ENCODE measurements at regions not wholly inside any gene's neighbourhood (a gene's known extent, or its start where the extent isn't known, plus 50 kb on each side); places are given as distances from the start of the nearest gene placed in this dataset.

GRCh38 chr6:66926060-66926459 lies 1219.0 kb upstream of the EYS start (continued):
- TF ChIP-seq CHD7 (IDR thresholded peaks at IDR 0.05; ENCODE audit: insufficient replicate concordance, low read length) (no peak), ZNF274 (IDR thresholded peaks at IDR 0.05; ENCODE audit: borderline replicate concordance, extremely low read depth, low read length) (no peak)

Measured in H1 (cell line).